Kidney epithelial cell (primary cell): ENCODE measurements at regions not wholly inside any gene's neighbourhood (a gene's known extent, or its start where the extent isn't known, plus 50 kb on each side); places are given as distances from the start of the nearest gene placed in this dataset.
"Not testable (repeated sequence)": the region's sequence is repeated elsewhere in the genome, so short reads cannot be mapped to it uniquely, and the experiment has no call there.

ENCODE experiments used
- DNase-seq: peaks from one replicate; pipeline ENCODE4 v3.0.0-alpha.2; 2010; ENCODE audit warnings: low read depth
- H3K27me3 ChIP-seq: 2 replicates; pipeline ENCODE4 v1.6.0; 2011; ENCODE audit warnings: low read length; ENCODE audit not compliant: control insufficient read depth, insufficient read depth
- H3K36me3 ChIP-seq: 2 replicates; pipeline ENCODE4 v1.5.1; 2011; ENCODE audit warnings: low read length; ENCODE audit not compliant: control insufficient read depth, insufficient read depth
- H3K4me3 ChIP-seq: 2 replicates; pipeline ENCODE4 v1.5.1; 2011; ENCODE audit warnings: low read depth, mild to moderate bottlenecking, control low read depth, low read length
- TF ChIP-seq, protein P1 (sequence below): IDR thresholded peaks from 2 replicates; pipeline ENCODE4 v1.5.1; 2011; ENCODE audit warnings: mild to moderate bottlenecking, moderate library complexity, low read length, control low read depth, inconsistent platforms; ENCODE audit not compliant: insufficient read depth, poor library complexity, severe bottlenecking

- no peak overlapping the region for H3K4me3 ChIP-seq
- DNase-seq: no peak
Measured at GRCh38 chr5:92268343-92268742, 885.2 kb upstream of the ARRDC3 start.

DNA sequence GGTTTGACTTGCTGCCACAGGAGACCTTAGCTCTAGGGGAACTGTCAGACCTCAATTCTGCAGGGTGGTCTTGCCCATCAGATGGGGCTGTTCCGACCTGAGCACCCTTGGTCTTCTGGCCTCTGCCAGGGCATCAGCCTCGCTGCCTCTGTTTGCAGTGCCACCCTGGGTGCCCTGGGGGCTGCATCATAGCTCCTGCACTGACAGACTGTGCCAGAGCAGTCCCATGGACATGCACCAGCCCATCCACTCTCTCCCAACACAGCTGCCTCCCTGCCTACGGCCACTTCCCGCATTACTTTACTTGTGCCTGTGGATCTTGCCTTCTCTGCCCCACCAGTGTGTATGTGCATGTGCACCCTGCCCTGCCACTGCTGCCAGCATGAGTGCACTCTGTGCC, 884.7 kb upstream of the ARRDC3 start:
- Histone ChIP-seq H3K36me3 (no peaks in the 10 kb centered on the region), H3K4me3 (no peak overlapping the region), H3K27me3 (no peaks in the 10 kb centered on the region)
- DNase-seq: no peak
- TF ChIP-seq, protein P1, sequence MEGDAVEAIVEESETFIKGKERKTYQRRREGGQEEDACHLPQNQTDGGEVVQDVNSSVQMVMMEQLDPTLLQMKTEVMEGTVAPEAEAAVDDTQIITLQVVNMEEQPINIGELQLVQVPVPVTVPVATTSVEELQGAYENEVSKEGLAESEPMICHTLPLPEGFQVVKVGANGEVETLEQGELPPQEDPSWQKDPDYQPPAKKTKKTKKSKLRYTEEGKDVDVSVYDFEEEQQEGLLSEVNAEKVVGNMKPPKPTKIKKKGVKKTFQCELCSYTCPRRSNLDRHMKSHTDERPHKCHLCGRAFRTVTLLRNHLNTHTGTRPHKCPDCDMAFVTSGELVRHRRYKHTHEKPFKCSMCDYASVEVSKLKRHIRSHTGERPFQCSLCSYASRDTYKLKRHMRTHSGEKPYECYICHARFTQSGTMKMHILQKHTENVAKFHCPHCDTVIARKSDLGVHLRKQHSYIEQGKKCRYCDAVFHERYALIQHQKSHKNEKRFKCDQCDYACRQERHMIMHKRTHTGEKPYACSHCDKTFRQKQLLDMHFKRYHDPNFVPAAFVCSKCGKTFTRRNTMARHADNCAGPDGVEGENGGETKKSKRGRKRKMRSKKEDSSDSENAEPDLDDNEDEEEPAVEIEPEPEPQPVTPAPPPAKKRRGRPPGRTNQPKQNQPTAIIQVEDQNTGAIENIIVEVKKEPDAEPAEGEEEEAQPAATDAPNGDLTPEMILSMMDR: no peak

More at GRCh38 chr5:92268343-92268742, 885.2 kb upstream of the ARRDC3 start:
- no peaks in the 10 kb centered on the region for H3K27me3 ChIP-seq
- TF ChIP-seq, protein P1: no peak
- no peaks in the 10 kb centered on the region for H3K36me3 ChIP-seq

GRCh38 chr5:92265804-92266203, 882.7 kb upstream of the ARRDC3 start:
- DNase-seq: no peak
- TF ChIP-seq, protein P1: no peak

GRCh38 chr5:92255605-92256004, 872.5 kb upstream of the ARRDC3 start:
- not testable (repeated sequence) for H3K27me3 ChIP-seq, H3K36me3 ChIP-seq, DNase-seq, H3K4me3 ChIP-seq

More at GRCh38 chr5:92265804-92266203, 882.7 kb upstream of the ARRDC3 start:
- H3K4me3 ChIP-seq: no peak overlapping the region
- no peaks in the 10 kb centered on the region for H3K27me3 ChIP-seq
- no peaks in the 10 kb centered on the region for H3K36me3 ChIP-seq

DNA sequence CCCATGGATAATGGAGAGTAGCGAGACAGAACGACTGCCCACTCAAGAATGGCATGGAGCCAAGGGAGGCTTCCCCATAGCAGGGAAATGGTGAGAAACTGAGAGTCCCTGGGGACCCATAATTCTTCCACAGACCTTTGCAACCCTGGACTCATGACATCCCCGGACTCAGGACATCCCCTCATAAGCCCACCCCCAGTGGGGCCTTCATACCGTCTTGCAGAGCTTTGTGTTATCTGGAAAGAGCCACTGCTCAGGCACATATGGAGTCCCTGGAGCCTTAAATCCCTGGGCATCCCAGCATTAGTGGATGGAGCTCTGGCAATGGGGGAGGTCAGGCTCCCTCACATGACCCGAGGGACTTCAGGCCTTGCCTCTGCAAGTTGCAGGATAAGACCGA, 865.4 kb upstream of the ARRDC3 start:
- Histone ChIP-seq H3K36me3 (no peaks in the 10 kb centered on the region), H3K4me3 (no peak overlapping the region), H3K27me3 (no peaks in the 10 kb centered on the region)
- TF ChIP-seq, protein P1: no peak
- no peak for DNase-seq

DNA sequence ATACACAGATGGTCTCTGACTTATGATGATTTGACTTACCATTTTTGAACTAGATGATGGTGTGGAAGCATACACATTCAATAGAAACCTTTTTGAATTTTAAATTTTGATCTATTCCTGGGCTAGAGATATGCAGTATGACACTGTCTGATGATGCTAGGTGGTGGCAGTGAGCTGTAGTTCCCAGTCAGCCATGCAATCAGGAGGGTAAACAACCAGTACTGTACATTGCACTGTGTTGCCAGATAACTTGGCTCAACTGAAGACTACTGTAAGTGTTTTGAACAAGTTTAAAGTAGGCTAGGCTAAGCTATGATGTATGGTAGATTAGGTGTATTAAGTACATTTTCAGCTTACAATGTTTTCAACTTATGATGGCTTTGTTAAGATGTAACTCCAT, 859.1 kb upstream of the ARRDC3 start:
- Histone ChIP-seq H3K4me3 (no peak overlapping the region), H3K36me3 (no peaks in the 10 kb centered on the region), H3K27me3 (no peaks in the 10 kb centered on the region)
- no peak for DNase-seq
- TF ChIP-seq, protein P1: no peak
